Cardiac muscle cell (in vitro differentiated cells and primary cell): ENCODE measurements at regions not wholly inside any gene's neighbourhood (a gene's known extent, or its start where the extent isn't known, plus 50 kb on each side); places are given as distances from the start of the nearest gene placed in this dataset.

Experiments used
- DNase-seq, 2 donors: peaks; one replicate each; pipeline versions ENCODE4 v3.0.0 to v3.0.0-alpha.2; 2010 to 2017; ENCODE audit warnings: low read depth in 1 of 2, low spot score in 1 of 2
- H3K27ac ChIP-seq: fragments of 200-600 bp; sonication (generic); 2 replicates; pipeline ENCODE4 v1.5.1; 2016
- H3K27me3 ChIP-seq: fragments of 200-600 bp; sonication (generic); 2 replicates; pipeline ENCODE4 v1.6.0; 2016; ENCODE audit warnings: control low read depth
- H3K36me3 ChIP-seq: fragments of 200-600 bp; sonication (generic); 2 replicates; pipeline ENCODE4 v1.5.1; 2016; ENCODE audit warnings: control low read depth
- H3K4me1 ChIP-seq: fragments of 200-600 bp; sonication (generic); 2 replicates; pipeline ENCODE4 v1.8.1; 2017; ENCODE audit warnings: low read depth, mild to moderate bottlenecking, mixed run types
- H3K4me3 ChIP-seq: fragments of 200-600 bp; sonication (generic); 2 replicates; pipeline ENCODE4 v1.5.1; 2016; ENCODE audit warnings: mild to moderate bottlenecking
- H3K9me3 ChIP-seq: fragments of 200-600 bp; sonication (generic); 2 replicates; pipeline ENCODE4 v1.5.1; 2017; ENCODE audit warnings: low read depth, mild to moderate bottlenecking, control low read depth
- TF ChIP-seq, protein P1 (sequence below): IDR thresholded peaks from 2 replicates; pipeline ENCODE4 v1.5.1; 2012; ENCODE audit warnings: low read depth, mild to moderate bottlenecking, low read length

DNA sequence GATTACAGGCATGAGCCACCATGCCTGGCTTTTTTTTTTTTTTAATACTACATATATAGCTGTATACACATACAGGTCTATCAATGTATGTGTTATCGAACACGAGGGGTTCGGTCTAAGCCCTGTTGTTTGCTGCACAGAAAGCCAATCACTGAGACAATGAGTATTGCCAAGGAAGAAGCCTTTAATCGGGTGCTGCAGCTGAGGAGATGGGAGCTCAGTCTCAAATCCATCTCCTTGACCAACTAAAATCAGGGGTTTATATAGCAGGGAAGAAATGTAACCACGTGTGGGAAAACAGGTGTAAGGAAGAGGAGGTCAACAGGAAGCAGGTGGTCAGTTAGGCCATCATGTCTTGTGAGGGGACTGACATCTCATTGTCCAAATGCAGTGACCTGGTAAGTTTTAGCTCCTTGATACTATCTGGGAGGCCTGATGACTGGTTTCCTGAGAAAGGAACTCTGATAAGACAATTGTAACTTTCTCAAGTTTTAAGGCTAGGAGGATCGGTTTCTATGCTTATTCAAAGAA lies 80.9 kb upstream of the MAP1LC3B2 start:
- H3K27ac ChIP-seq: no peak overlapping the region
- H3K4me3 ChIP-seq: no peak overlapping the region
- H3K36me3 ChIP-seq: no peaks in the 10 kb centered on the region
- TF ChIP-seq, protein P1, sequence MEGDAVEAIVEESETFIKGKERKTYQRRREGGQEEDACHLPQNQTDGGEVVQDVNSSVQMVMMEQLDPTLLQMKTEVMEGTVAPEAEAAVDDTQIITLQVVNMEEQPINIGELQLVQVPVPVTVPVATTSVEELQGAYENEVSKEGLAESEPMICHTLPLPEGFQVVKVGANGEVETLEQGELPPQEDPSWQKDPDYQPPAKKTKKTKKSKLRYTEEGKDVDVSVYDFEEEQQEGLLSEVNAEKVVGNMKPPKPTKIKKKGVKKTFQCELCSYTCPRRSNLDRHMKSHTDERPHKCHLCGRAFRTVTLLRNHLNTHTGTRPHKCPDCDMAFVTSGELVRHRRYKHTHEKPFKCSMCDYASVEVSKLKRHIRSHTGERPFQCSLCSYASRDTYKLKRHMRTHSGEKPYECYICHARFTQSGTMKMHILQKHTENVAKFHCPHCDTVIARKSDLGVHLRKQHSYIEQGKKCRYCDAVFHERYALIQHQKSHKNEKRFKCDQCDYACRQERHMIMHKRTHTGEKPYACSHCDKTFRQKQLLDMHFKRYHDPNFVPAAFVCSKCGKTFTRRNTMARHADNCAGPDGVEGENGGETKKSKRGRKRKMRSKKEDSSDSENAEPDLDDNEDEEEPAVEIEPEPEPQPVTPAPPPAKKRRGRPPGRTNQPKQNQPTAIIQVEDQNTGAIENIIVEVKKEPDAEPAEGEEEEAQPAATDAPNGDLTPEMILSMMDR: no peak
- no peaks in the 10 kb centered on the region for H3K27me3 ChIP-seq
- no peak for DNase-seq
- no peaks in the 10 kb centered on the region for H3K4me1 ChIP-seq
- no peaks in the 10 kb centered on the region for H3K9me3 ChIP-seq

DNA sequence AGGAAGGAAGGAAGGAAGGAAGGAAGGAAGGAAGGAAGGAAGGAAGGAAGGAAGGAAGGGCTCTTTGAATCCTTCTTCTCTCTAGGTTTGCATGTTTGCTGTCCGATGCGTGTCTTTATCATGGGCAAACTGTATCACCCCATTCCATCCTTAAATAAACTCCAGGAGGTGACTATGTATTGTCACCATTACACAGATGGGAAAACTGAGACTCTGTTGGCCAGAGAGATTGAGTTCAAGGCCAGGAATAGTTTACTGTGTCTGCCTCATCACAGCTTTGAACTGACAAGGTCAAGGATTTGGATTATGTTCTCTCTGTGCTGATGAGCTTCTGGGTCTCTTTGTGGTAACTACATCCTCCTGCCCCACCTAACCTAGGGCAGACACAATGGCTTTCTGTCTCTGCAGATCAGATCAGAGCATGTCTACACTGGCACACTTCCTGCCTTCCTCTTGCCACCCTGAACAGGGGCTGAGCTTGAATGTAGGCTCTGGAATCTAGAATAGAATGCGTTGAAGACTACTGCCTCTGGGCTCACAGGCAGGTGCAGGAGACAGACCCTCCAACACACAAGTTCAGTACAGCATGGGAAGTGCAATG lies 78.9 kb upstream of the MAP1LC3B2 start:
- Histone ChIP-seq H3K36me3 (no peaks in the 10 kb centered on the region), H3K9me3 (no peaks in the 10 kb centered on the region), H3K4me1 (no peaks in the 10 kb centered on the region), H3K27ac (no peak overlapping the region), H3K27me3 (no peaks in the 10 kb centered on the region), H3K4me3 (no peak overlapping the region)
- TF ChIP-seq, protein P1: no peak
- DNase-seq: no peak

DNA sequence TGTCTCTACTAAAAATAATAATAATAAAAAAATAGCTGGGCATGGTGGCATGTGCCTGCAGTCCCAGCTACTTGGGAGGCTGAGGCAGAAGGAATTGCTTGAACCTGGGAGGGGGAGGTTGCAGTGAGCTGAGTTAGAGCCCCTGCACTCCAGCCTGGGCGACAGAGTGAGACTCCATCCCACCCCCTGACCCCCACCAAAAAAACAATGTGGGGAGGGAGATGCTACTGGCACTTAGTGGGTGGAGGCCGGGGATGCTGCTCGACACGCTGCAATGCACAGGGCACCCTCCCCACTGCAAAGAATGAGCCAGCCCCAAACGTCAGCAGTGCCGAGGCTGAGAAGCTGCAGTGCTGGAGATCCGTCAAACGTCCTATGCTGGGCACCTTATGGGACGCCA lies 77.5 kb upstream of the MAP1LC3B2 start:
- DNase-seq: no peak
- no peaks in the 10 kb centered on the region for H3K36me3 ChIP-seq
- H3K4me3 ChIP-seq: no peak overlapping the region
- TF ChIP-seq, protein P1: no peak
- H3K27ac ChIP-seq: no peak overlapping the region
- H3K27me3 ChIP-seq: no peaks in the 10 kb centered on the region
- H3K9me3 ChIP-seq: no peaks in the 10 kb centered on the region
- H3K4me1 ChIP-seq: no peaks in the 10 kb centered on the region

DNA sequence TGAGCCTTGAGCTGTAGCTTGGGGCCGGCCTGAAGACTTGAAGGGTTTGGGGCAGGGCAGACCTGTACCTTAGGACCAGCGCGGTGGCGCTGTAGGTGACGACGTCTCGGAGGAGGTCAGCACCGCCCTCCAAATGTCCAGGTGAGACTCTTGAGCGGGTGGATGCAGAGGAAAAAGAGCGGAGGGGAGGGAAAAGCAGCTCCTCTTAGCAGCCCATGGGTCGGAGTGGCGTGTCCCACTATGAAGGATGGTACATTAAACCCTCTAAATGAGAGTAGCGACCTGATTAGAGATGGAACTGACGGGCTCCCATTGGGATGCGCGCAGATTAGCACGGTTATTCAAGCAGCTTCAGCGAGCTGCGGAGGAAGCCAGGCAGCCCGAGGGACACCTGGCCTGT lies 77.0 kb upstream of the MAP1LC3B2 start:
- Histone ChIP-seq H3K4me1 (no peaks in the 10 kb centered on the region), H3K27me3 (no peaks in the 10 kb centered on the region), H3K27ac (no peak overlapping the region), H3K4me3 (no peak overlapping the region), H3K36me3 (no peaks in the 10 kb centered on the region), H3K9me3 (no peaks in the 10 kb centered on the region)
- TF ChIP-seq, protein P1: no peak
- no peak for DNase-seq

DNA sequence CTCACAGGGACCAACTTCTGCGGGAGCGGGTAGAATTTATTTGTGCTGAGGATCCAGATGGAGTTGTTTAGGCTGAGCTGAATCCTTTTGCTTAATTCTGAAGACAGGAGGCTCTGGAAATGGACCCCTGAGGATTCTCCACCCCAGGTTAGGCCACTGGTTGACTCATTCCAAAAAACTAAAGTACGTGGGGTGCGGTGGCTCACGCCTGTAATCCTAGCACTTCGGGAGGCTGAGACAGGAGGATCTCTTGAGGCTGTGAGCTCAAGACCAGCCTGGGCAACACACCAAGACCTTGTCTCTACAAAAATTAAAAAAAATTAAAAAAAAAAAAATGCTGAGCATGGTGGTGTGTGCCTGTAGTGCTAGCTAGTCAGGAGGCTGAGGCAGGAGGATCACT lies 76.3 kb upstream of the MAP1LC3B2 start:
- no peaks in the 10 kb centered on the region for H3K27me3 ChIP-seq
- no peak for DNase-seq
- TF ChIP-seq, protein P1: no peak

More for the DNA sequence above, 76.3 kb upstream of the MAP1LC3B2 start:
- Histone ChIP-seq H3K4me1 (no peaks in the 10 kb centered on the region), H3K9me3 (no peaks in the 10 kb centered on the region), H3K4me3 (no peak overlapping the region), H3K27ac (no peak overlapping the region), H3K36me3 (no peaks in the 10 kb centered on the region)
